HepG2 (cell line): ENCODE measurements at regions not wholly inside any gene's neighbourhood (a gene's known extent, or its start where the extent isn't known, plus 50 kb on each side); places are given as distances from the start of the nearest gene placed in this dataset.

Experiments
- ATAC-seq: fragments of 200-7000 bp; cut with Tn5 transposase; 3 replicates; pipeline ENCODE4 v1.9.1; 2020; ENCODE audit warnings: mild to moderate bottlenecking, moderate library complexity
- BruUV-seq: library from RNA; stranded (reverse); fragments of 400-500 nt; replicated peaks from 2 replicates; lab custom pipeline; 2021; lab: Mats Ljungman, UMichigan
- CTCF ChIA-PET: fragments of 300-600 bp; formaldehyde crosslinking; extraction: SDS; loops from one replicate; lab custom pipeline; 2021; ENCODE audit warnings: low total read pairs, inconsistent platforms, low intra/inter-chr PET ratio; lab: Yijun Ruan, JAX
- POLR2A ChIA-PET: fragments of 350-600 bp; sonication (Branson Sonifier 250); formaldehyde crosslinking; loops from one replicate; lab custom pipeline; 2020; ENCODE audit warnings: antibody characterized with exemption, inconsistent platforms; lab: Yijun Ruan, JAX
- DNase-seq: peaks from one replicate; pipeline ENCODE4 v3.0.0-alpha.2; 2015; ENCODE audit warnings: low spot score
- FAIRE-seq: peaks from 3 replicates; lab custom pipeline; 2011; peaks lifted over from hg19 to GRCh38; lab: Jason Lieb, UNC
- H2AFZ ChIP-seq: one replicate; pipeline ENCODE4 v1.6.1; 2011; ENCODE audit warnings: low read length, inconsistent platforms
- H3K27ac ChIP-seq: fragments of 300-600 bp; 3 replicates; pipeline ENCODE4 v1.8.0; 2011; ENCODE audit warnings: mixed run types, mild to moderate bottlenecking, mixed read lengths, low read length, inconsistent platforms; ENCODE audit not compliant: insufficient read depth; ENCODE audit errors: extremely low read length
- H3K27me3 ChIP-seq, 2 experiments: fragments of 200-600 bp in 1 of 2; 2 replicates in 1 of 2; 3 replicates in 1 of 2; pipeline versions ENCODE4 v1.6.0 to v1.8.0; 2011; ENCODE audit warnings: low read length in 2 of 2, mild to moderate bottlenecking in 2 of 2, moderate library complexity in 2 of 2, inconsistent platforms in 1 of 2; ENCODE audit not compliant: insufficient read depth in 2 of 2, control insufficient read depth in 1 of 2
- H3K36me3 ChIP-seq, 2 experiments: fragments of 200-600 bp in 1 of 2; replicated peaks in 1 of 2; 2 replicates in 1 of 2; 3 replicates in 1 of 2; pipeline versions ENCODE4 v1.5.1 to v1.8.0; 2011; ENCODE audit warnings: low read length in 2 of 2, inconsistent platforms in 1 of 2; ENCODE audit not compliant: insufficient read depth in 2 of 2, control insufficient read depth in 1 of 2
- H3K4me1 ChIP-seq: 2 replicates; pipeline ENCODE4 v1.5.1; 2012; ENCODE audit warnings: low read length, inconsistent platforms; ENCODE audit not compliant: insufficient read depth
- H3K4me2 ChIP-seq: 2 replicates; pipeline ENCODE4 v1.6.0; 2011; ENCODE audit warnings: low read depth, low read length, inconsistent platforms
- H3K4me3 ChIP-seq, 3 experiments: fragments of 200-600 bp in 1 of 3; sonication (generic), shearing (Covaris generic) in 1 of 3; replicated peaks in 1 of 3; 2 replicates each; pipeline ENCODE4 v1.5.1; 2011 to 2016; ENCODE audit warnings: low read length in 3 of 3, inconsistent platforms in 2 of 3, low read depth in 2 of 3, mild to moderate bottlenecking in 2 of 3, control low read depth in 1 of 3, mixed read lengths in 1 of 3; ENCODE audit not compliant: insufficient read depth in 1 of 3
- H3K79me2 ChIP-seq: one replicate; pipeline ENCODE4 v1.6.1; 2011; ENCODE audit warnings: low read length, inconsistent platforms; ENCODE audit not compliant: insufficient read depth
- H3K9ac ChIP-seq: 2 replicates; pipeline ENCODE4 v1.6.0; 2011; ENCODE audit warnings: mild to moderate bottlenecking, low read depth, low read length, inconsistent platforms; ENCODE audit not compliant: insufficient read depth
- H3K9me3 ChIP-seq: 2 replicates; pipeline ENCODE4 v1.5.1; 2012; ENCODE audit warnings: mild to moderate bottlenecking, low read length
- H4K20me1 ChIP-seq: 2 replicates; pipeline ENCODE4 v1.6.0; 2011; ENCODE audit warnings: inconsistent platforms, mild to moderate bottlenecking, low read length, moderate library complexity; ENCODE audit not compliant: insufficient read depth
- AGO2 ChIP-seq: fragments of 200-400 bp; formaldehyde crosslinking; optimal IDR thresholded peaks from 2 replicates; pipeline ENCODE3; 2017; ENCODE audit warnings: mild to moderate bottlenecking, low read depth, low read length, moderate library complexity
- CCDC6 ChIP-seq: sonication (generic); formaldehyde crosslinking; IDR thresholded peaks from 2 replicates; pipeline ENCODE4 v1.8.1; 2022; ENCODE audit warnings: mild to moderate bottlenecking, missing genetic modification reagents, moderate library complexity
- HMG20B ChIP-seq: conservative IDR thresholded peaks from 2 replicates; pipeline ENCODE4 v1.6.1; 2016; ENCODE audit warnings: missing genetic modification reagents, missing compliant biosample characterization
- ISL2 ChIP-seq: sonication (generic); formaldehyde crosslinking; IDR thresholded peaks from 2 replicates; pipeline ENCODE4 v1.5.0; 2020; ENCODE audit warnings: missing genetic modification reagents
- JARID2 ChIP-seq: sonication (generic); formaldehyde crosslinking; IDR thresholded peaks from 2 replicates; pipeline ENCODE4 v1.8.1; 2023; ENCODE audit warnings: missing genetic modification reagents, inconsistent platforms; ENCODE audit not compliant: insufficient replicate concordance
- JDP2 ChIP-seq: sonication (generic); formaldehyde crosslinking; IDR thresholded peaks from 2 replicates; pipeline ENCODE4 v1.8.1; 2022; ENCODE audit warnings: missing genetic modification reagents, borderline replicate concordance
- PRPF4 ChIP-seq: fragments of 200-400 bp; formaldehyde crosslinking; IDR thresholded peaks from 2 replicates; pipeline ENCODE4 v1.6.1; 2016; ENCODE audit warnings: low read length, low read depth; ENCODE audit not compliant: poor library complexity, severe bottlenecking
- RAD21 ChIP-seq: fragments of 450-650 bp; formaldehyde crosslinking; IDR thresholded peaks from 2 replicates; pipeline ENCODE4 v1.5.0; 2020; ENCODE audit warnings: mild to moderate bottlenecking
- SAFB2 ChIP-seq: sonication (generic); formaldehyde crosslinking; IDR thresholded peaks from 2 replicates; pipeline ENCODE4 v1.5.1; 2020; ENCODE audit warnings: missing genetic modification reagents, low read depth, mild to moderate bottlenecking, borderline replicate concordance
- SMC3 ChIP-seq: IDR thresholded peaks from 2 replicates; pipeline ENCODE4 v1.6.1; 2011; ENCODE audit warnings: low read length, improper control_type of control experiment
- STAG1 ChIP-seq: sonication (generic); formaldehyde crosslinking; IDR thresholded peaks from 2 replicates; pipeline ENCODE4 v1.4.0; 2020; ENCODE audit warnings: missing genetic modification reagents
- ZNF276 ChIP-seq: sonication (generic); formaldehyde crosslinking; IDR thresholded peaks from 2 replicates; pipeline ENCODE4 v1.4.0; 2020; ENCODE audit warnings: mild to moderate bottlenecking, low read depth, missing genetic modification reagents
- ZNF3 ChIP-seq: IDR thresholded peaks from 2 replicates; pipeline ENCODE4 v1.7.0; 2017; ENCODE audit warnings: inconsistent platforms
- ZNF333 ChIP-seq: sonication (generic); formaldehyde crosslinking; IDR thresholded peaks from 2 replicates; pipeline ENCODE4 v1.4.0; 2020; ENCODE audit warnings: mild to moderate bottlenecking, missing genetic modification reagents, borderline replicate concordance
- ZNF672 ChIP-seq: sonication (generic); formaldehyde crosslinking; IDR thresholded peaks from 2 replicates; pipeline ENCODE4 v1.8.1; 2022; ENCODE audit warnings: missing genetic modification reagents
- ZNF720 ChIP-seq: sonication (generic); formaldehyde crosslinking; IDR thresholded peaks from 2 replicates; pipeline ENCODE4 v1.4.0; 2020; ENCODE audit warnings: missing genetic modification reagents
- ZNF768 ChIP-seq: sonication (generic); formaldehyde crosslinking; IDR thresholded peaks from 2 replicates; pipeline ENCODE4 v1.4.0; 2020; ENCODE audit warnings: missing genetic modification reagents
- ZNF777 ChIP-seq: sonication (generic); formaldehyde crosslinking; IDR thresholded peaks from 2 replicates; pipeline ENCODE4 v1.4.0; 2020; ENCODE audit warnings: missing genetic modification reagents
- WGBS: methylation state at CpG from one replicate; pipeline ENCODE4 v1.1.6; 2017; ENCODE audit warnings: low lambda C conversion rate; 5-methylcytosine and 5-hydroxymethylcytosine counted together
- in situ Hi-C: cut with HindIII; loops from 2 replicates; pipeline ENCODE4 v1.10.0; 2017; ENCODE audit warnings: low pct_unique_long_range_greater_than_20kb; ENCODE audit not compliant: extremely low pct_ligation_motif_present
- intact Hi-C: fragments of 100-400 bp; cut with micrococcal nuclease; formaldehyde crosslinking; loops from one replicate; pipeline ENCODE4 v1.10.0; 2022; ENCODE audit not compliant: unreplicated experiment
- TF ChIP-seq, protein P1 (sequence below): IDR thresholded peaks from 2 replicates; pipeline ENCODE4 v1.6.1; 2016; ENCODE audit warnings: low read depth, missing genetic modification reagents, missing compliant biosample characterization

GRCh38 chr14:71322655-71323250 lies 415.5 kb downstream of the PCNX1 start:
- WGBS: 43% methylated on average over 2 of the region's 2 CpGs
- Histone ChIP-seq H3K9ac (peak overlapping the region; percentile 87; the same call in 1 of the 2 replicates), H3K27ac (no peak overlapping the region), H4K20me1 (peaks cover 6% of the 10 kb centered on the region; the same call in 1 of the 2 replicates), H3K4me2 (peak overlapping the region; percentile 81), H3K27me3 (no peaks in the 10 kb centered on the region; a peak in 1 of 5 replicates), H3K4me3 (peak overlapping the region in 2 of 3 experiments; percentile 86 to 95; a peak in 2 of 6 replicates), H3K79me2 (peaks cover 52% of the 10 kb centered on the region), H3K36me3 (no peaks in the 10 kb centered on the region), H2AFZ (no peak overlapping the region), H3K9me3 (no peaks in the 10 kb centered on the region), H3K4me1 (peaks cover 46% of the 10 kb centered on the region)
- POLR2A ChIA-PET: interaction anchor here (0.5 to 1.6 kb wide), 3 partner anchors 20 to 513 kb away, joined by 3 to 4 read pairs (median 3); no protein-coding TSS in a partner anchor
- no peak for DNase-seq
- in situ Hi-C loops (no loop called here), intact Hi-C loops (loop anchor here (1.0 to 5.0 kb wide), 3 partner anchors 81 to 430 kb away; no protein-coding TSS in a partner anchor)
- CTCF ChIA-PET: interaction anchor here (1.2 kb wide), 1 partner anchor 81 kb away, joined by 3 read pairs; no protein-coding TSS in a partner anchor
- ATAC-seq: no peak
- peak; percentile 66 for FAIRE-seq
- BruUV-seq: no TSS peak
- TF ChIP-seq, protein P1, sequence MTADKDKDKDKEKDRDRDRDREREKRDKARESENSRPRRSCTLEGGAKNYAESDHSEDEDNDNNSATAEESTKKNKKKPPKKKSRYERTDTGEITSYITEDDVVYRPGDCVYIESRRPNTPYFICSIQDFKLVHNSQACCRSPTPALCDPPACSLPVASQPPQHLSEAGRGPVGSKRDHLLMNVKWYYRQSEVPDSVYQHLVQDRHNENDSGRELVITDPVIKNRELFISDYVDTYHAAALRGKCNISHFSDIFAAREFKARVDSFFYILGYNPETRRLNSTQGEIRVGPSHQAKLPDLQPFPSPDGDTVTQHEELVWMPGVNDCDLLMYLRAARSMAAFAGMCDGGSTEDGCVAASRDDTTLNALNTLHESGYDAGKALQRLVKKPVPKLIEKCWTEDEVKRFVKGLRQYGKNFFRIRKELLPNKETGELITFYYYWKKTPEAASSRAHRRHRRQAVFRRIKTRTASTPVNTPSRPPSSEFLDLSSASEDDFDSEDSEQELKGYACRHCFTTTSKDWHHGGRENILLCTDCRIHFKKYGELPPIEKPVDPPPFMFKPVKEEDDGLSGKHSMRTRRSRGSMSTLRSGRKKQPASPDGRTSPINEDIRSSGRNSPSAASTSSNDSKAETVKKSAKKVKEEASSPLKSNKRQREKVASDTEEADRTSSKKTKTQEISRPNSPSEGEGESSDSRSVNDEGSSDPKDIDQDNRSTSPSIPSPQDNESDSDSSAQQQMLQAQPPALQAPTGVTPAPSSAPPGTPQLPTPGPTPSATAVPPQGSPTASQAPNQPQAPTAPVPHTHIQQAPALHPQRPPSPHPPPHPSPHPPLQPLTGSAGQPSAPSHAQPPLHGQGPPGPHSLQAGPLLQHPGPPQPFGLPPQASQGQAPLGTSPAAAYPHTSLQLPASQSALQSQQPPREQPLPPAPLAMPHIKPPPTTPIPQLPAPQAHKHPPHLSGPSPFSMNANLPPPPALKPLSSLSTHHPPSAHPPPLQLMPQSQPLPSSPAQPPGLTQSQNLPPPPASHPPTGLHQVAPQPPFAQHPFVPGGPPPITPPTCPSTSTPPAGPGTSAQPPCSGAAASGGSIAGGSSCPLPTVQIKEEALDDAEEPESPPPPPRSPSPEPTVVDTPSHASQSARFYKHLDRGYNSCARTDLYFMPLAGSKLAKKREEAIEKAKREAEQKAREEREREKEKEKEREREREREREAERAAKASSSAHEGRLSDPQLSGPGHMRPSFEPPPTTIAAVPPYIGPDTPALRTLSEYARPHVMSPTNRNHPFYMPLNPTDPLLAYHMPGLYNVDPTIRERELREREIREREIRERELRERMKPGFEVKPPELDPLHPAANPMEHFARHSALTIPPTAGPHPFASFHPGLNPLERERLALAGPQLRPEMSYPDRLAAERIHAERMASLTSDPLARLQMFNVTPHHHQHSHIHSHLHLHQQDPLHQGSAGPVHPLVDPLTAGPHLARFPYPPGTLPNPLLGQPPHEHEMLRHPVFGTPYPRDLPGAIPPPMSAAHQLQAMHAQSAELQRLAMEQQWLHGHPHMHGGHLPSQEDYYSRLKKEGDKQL (CRISPR knock-in tag): no peak
- TF ChIP-seq ZNF768 (no peak), ZNF672 (CRISPR knock-in tag) (no peak), JARID2 (no peak), ZNF3 (no peak), ISL2 (CRISPR knock-in tag) (no peak), AGO2 (no peak), JDP2 (CRISPR knock-in tag) (no peak), ZNF276 (CRISPR knock-in tag) (no peak), ZNF777 (CRISPR knock-in tag) (no peak), SMC3 (peak; percentile 24; the same call in 1 of the 2 replicates), SAFB2 (CRISPR knock-in tag) (no peak), ZNF333 (CRISPR knock-in tag) (no peak), ZNF720 (CRISPR knock-in tag) (no peak), RAD21 (CRISPR knock-in tag) (0 out of 2 replicates have a peak, but pooled peaks have one; percentile 34), CCDC6 (CRISPR knock-in tag) (no peak), HMG20B (CRISPR knock-in tag) (no peak), STAG1 (CRISPR knock-in tag) (peak; percentile 77), PRPF4 (no peak)
